GM21737 (cell line): ENCODE measurements at regions not wholly inside any gene's neighbourhood (a gene's known extent, or its start where the extent isn't known, plus 50 kb on each side); places are given as distances from the start of the nearest gene placed in this dataset.
"Not testable (repeated sequence)": the region's sequence is repeated elsewhere in the genome, so short reads cannot be mapped to it uniquely, and the experiment has no call there.

Experiments used
- ATAC-seq: cut with Tn5 transposase; IDR thresholded peaks from one replicate; pipeline ENCODE4 v1.9.1; 2021; ENCODE audit warnings: mild to moderate bottlenecking, moderate library complexity; ENCODE audit not compliant: unreplicated experiment

- no peak for ATAC-seq
Observed at GRCh38 chr6:149127212-149127611, 190.3 kb upstream of the TAB2 start.

- ATAC-seq: no peak
Observed at GRCh38 chr6:149128489-149129145, 188.9 kb upstream of the TAB2 start.

- ATAC-seq: no peak
Observed at GRCh38 chr6:149129371-149130077, 188.0 kb upstream of the TAB2 start.

- ATAC-seq: no peak
Observed at GRCh38 chr6:149130090-149130489, 187.4 kb upstream of the TAB2 start.

GRCh38 chr6:149130508-149130907 lies 187.0 kb upstream of the TAB2 start:
- no peak for ATAC-seq

- no peak for ATAC-seq
Observed at GRCh38 chr6:149131891-149132290, 185.6 kb upstream of the TAB2 start.

- no peak for ATAC-seq
Observed at GRCh38 chr6:149132336-149132735, 185.2 kb upstream of the TAB2 start.

GRCh38 chr6:149134511-149134933 lies 183.0 kb upstream of the TAB2 start:
- ATAC-seq: no peak

- no peak for ATAC-seq
Observed at GRCh38 chr6:149135809-149136208, 181.7 kb upstream of the TAB2 start.

- ATAC-seq: no peak
Observed at GRCh38 chr6:149136273-149136912, 181.1 kb upstream of the TAB2 start.

GRCh38 chr6:149136913-149137286 lies 180.6 kb upstream of the TAB2 start:
- ATAC-seq: no peak

- no peak for ATAC-seq
Observed at GRCh38 chr6:149137594-149137993, 179.9 kb upstream of the TAB2 start.

- ATAC-seq: no peak
Observed at GRCh38 chr6:149138089-149138488, 179.4 kb upstream of the TAB2 start.

- ATAC-seq: no peak
Observed at GRCh38 chr6:149138699-149139294, 178.7 kb upstream of the TAB2 start.

- no peak for ATAC-seq
Observed at GRCh38 chr6:149139782-149140136, 177.8 kb upstream of the TAB2 start.

GRCh38 chr6:149140137-149140909 lies 177.2 kb upstream of the TAB2 start:
- peak; percentile 68 for ATAC-seq

GRCh38 chr6:149140910-149141290 lies 176.6 kb upstream of the TAB2 start:
- peak; percentile 43 for ATAC-seq

GRCh38 chr6:149142924-149143429 lies 174.5 kb upstream of the TAB2 start:
- no peak for ATAC-seq

GRCh38 chr6:149145800-149146199 lies 171.7 kb upstream of the TAB2 start:
- ATAC-seq: not testable (repeated sequence)

GRCh38 chr6:149147195-149147594 lies 170.3 kb upstream of the TAB2 start:
- ATAC-seq: no peak
